DMS79 treated with DMSO at 0.1 percent for 48 hours (cell line): ENCODE measurements at regions not wholly inside any gene's neighbourhood (a gene's known extent, or its start where the extent isn't known, plus 50 kb on each side); places are given as distances from the start of the nearest gene placed in this dataset.

Experiments used
- DNase-seq: peaks from one replicate; lab custom pipeline; 2025; lab: John Stamatoyannopoulos, UW

DNA sequence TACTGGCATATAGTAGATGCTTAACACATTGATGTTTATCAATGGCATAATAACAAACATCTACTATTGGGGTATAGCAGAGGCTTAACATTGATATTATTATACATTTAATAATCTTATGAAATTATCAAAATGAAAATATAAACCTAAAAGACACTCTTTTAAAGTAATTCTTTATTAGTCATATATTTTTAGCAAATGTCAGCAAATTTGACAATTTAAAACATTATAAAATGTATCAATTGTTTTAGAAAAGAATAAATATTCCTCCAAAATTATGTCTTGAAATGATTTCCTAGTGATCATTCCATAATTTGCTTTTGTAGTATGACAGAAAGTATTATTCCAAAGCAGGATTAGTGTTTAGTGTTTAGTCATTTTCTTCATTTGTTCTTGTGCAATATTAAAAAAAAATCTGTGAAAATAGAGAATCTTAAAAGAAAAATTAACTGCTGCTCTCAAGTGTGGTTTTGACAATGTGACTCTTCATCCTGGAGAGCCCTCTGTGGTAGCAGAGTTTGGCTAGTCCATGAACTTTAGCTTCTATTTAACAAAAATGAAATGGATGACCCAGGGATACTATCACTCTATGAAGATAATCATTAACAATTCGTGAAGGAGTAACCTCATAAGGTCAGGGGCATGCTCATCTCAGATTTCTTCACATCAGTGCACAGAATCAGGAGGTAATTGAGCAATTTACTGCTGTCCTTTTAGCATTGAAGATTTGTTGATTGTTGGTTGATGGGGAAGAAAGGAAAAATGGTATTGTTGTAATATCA, 1018.5 kb downstream of the LRFN5 start:
- no peak for DNase-seq

DNA sequence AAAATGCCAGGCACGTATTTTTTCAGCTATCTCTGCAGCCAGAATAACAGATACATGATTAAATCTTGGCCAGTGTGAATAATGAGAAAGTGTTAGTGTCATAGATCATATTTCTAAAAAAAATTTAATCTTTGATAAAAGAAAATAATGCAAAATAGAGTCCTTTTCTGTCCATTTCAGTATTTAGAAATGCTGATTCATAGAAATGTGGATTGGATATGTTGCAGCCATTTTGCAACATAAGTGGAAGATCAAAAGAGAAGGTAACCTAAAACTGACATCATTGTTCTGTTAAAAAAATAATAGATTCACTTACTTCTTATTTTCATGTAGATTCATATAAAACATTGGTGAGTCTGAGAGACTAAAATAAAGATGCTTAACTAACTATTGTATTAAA, 1010.3 kb downstream of the LRFN5 start:
- DNase-seq, result no peak

GRCh38 chr14:42606839-42607238, 1000.2 kb downstream of the LRFN5 start:
- DNase-seq, result no peak

DNA sequence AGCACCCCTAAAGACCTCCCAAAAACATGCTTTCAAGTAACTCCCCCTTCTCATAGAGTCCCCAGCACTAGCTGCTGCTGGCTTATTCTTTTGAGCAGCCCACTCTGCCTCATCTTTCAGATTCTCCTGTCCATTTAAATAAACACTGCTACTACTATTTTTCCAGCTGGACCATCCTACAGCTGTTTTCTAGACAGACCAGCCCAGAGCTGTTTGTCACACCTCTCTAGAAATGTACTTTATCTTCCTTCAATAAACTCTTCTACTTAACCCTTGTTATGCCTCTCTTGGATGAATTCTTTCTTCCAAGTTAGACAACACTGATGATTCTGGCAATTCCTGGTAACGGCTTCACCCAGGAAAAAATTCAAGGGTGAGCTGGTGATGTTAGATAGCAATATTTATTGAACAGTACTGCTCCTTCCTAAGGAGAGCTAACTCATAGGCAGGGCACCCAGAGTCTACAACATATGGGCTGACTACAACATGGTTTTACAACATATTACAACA, 995.7 kb downstream of the LRFN5 start:
- DNase-seq, result no peak

DNA sequence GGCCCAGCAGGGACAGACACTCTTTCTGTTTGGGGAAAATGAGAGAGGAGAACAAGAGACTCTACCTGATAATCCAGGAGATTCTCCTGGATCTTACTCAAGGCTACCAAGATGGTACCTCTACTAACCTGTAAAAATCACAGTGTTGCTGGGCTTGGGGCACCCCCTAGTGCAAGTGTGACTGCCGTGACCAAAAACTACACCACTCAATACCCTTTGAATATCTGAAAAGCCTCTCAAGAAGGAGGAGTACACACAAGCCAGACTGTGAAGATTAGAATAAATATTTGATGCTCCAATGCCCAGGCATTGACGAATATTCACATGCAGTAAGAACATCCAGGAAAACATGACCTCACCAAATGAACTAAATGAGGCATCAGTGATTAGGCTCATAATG, 965.4 kb downstream of the LRFN5 start:
- DNase-seq, result no peak

DNA sequence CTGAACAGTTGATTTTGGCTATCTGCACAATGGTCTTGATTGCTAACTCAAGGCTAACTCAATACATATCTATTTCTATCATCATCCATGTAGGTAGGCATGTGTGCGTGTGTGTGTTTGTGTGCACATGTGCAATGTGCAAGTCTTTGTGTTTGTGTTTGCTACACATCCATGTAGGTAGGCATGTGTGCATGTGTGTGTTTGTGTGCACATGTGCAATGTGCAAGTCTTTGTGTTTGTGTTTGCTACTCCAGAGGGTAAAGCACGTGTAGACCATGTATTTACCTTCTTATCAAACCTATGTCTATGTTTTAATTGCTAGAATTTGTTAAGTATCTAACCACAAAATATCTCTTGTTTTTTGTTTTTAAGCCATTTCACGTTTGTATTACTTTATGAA, 962.6 kb downstream of the LRFN5 start:
- no peak for DNase-seq

DNA sequence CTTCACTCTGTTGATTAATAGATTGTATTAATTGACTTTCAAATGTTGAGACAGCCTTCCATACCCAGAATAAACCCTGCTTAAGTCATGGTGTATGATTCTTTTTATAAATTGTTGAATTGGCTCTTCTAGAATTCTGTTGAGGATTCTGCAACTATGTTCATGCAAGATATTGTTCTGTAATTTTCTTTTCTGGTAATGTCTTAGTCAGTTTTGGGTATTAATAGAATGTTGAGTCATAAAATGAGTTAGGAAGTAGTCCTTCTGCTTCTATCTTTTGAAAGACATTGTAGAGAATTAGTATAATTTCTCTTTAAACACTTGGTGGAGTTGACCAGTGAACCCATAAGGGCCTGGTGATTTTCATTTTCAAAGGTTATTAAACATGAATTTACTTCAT, 958.9 kb downstream of the LRFN5 start:
- no peak for DNase-seq

DNA sequence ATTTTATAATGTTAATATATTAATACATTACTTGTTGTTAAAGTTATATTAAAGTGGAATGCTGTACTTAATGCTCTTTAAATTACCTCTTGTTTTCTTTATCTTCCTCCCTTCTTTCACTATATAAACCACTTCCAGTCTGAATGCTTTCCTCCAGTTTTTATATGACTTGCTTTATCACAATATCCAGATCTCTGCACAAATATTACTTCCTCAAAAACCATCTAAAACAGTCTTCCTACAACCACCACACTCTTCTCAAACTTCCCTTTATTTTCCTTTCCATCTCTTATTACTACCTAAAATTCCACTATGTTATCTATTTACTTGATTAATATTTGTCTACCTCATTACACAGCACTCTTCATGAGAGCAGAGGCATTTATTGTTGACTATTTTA, 956.6 kb downstream of the LRFN5 start:
- DNase-seq, result no peak

GRCh38 chr14:42556551-42556950, 949.9 kb downstream of the LRFN5 start:
- DNase-seq, result no peak

GRCh38 chr14:42555365-42555764, 948.7 kb downstream of the LRFN5 start:
- DNase-seq, result no peak

- DNase-seq, result no peak
These were observed 947.4 kb downstream of the LRFN5 start for GRCh38 chr14:42554091-42554490.

DNA sequence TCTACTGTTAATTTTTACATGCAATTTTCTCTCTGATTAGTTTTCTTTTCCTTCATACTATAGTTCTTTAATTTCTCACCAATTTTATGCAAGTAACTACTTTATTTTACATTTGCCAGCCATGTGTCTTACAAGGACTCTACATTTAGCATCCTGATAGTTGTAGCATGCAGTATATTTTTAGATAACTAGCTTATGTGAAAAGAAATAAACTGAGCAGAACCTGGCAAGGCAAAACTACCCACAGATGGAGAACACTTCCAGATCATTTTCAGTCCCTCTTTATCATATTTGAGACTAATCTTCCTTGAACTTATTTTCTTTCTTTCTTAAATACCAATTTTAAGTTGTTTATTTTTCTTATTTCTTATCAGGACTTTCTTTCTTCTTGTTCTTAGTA, 943.6 kb downstream of the LRFN5 start:
- DNase-seq, result no peak

DNA sequence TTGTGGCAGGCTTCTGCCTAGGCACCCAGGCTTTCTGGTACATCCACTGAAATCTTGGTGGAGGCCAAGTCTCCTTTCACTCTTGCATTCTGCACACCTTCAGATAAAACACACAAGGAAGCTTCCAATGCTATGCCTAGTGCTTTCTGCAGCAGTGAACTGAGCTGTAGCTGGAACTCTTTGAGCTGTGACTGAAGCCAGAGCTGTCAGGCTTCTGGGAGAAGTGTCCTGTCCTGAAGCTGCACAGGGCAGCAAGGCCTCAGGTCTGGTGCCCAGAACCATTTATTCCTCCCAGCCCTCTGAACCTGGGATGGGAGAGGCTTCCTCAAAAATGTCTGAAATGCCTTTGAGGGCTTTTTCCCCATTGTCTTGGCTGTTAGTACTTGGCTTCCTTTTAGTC, 941.7 kb downstream of the LRFN5 start:
- DNase-seq, result no peak

GRCh38 chr14:42545636-42546035, 939.0 kb downstream of the LRFN5 start:
- no peak for DNase-seq

DNA sequence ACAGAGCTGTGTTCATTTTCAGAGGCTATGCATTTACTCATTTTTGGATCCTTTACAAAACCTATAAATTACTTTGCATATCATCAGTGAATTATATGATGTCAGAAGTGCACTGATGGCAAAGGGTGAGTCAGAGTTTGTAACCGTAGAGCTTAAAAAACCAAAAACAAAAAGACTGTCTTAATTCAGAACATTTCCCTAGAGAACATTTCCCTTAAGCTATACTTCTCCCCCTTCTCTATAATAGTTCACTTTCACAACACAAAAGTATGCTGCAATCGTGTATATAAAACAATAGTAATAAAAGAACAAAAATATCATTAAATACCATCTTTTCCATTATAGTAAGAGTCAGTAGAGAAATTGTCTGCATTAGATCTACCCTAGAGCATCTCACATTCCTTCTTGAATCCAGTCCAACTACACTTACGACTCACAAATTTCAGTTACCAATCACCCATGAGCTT, 934.9 kb downstream of the LRFN5 start:
- no peak for DNase-seq

DNA sequence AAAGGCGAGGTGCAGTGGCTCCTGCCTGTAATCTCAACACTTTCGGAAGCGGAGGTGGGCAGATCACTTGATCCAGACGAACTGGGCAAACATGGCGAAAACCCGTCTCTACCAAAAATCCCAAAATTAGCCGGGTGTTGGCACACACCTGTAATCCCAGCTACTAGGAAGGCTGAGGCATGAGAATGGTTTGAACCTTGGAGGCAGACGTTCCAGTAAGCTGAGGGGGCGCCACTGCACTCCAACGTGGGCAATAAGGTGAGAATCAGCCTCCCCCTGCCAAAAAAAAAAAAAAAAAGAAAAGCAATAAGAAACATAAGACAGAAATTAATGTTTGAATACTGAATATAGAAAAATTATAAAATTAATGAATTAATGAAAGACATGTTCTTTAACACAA, 928.7 kb downstream of the LRFN5 start:
- DNase-seq, result no peak

- no peak for DNase-seq
These were observed 926.8 kb downstream of the LRFN5 start for GRCh38 chr14:42533476-42533875.

DNA sequence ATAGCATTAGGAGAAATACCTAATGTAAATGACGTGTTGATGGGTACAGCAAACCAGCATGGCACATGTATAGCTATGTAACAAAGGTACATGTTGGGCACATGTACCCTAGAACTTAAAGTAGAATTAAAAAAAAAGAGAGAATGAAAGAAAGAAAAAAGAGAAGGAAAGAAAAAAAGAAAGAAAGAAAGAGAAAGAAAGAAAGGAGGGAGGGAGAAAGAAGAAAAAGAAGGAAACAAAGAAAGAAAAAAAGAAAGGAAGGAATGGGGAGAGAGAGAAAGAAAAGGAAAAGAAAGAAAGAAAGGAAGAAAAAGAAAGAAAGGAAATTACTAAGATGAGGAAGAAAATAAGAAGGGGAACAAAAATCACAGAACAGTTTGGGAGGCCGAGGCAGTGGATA, 925.5 kb downstream of the LRFN5 start:
- DNase-seq, result no peak

DNA sequence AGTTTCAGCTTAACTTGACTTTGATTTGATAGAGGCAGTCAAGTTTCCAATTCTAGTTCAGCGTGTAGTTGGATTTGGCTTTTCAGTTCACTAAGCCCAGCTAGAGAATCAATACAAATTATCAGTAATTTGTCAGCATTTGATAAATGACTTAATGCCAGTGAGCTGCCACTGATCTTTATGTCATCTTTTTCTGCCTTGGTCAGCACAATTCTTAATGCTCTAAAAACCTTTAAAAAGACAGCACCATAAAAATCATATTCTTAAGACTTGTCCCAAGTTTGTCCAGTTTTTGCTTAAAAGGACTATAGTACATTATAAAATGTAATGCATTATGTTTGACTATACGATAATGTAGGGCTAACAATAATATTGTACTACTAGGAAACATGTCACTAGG, 920.5 kb downstream of the LRFN5 start:
- no peak for DNase-seq

GRCh38 chr14:42523666-42524065, 917.0 kb downstream of the LRFN5 start:
- DNase-seq, result no peak

DNA sequence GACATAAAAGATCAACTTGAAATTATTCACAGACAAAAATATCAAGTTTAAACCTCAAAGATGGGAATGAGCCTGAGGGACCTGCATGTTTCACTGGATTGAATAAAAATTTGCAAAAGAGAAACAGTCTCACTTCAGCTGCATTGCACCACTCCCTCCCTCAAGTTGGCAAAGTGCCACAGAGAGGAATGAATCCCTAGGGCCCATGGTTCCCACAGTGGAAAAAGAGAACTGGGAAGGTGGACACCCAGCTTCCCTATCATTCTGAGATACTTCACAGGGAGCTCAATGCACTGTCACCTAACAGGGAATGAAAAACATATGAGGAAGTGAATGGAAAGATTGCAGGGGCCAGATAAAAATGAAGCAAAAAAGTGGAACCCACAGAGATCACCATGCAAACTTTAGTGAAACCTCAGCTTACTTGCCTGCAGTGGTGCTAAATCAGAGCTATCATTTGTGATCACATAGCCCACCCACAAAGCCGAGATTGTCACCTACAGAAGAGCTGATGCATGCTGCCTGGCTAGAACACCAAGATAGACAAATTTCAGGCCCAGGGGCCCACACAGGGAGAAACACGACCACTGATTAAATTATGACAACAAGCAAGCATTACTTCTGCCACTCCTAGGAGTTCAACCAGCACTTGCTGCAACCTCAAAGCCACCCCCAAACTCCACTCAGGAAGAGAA, 911.3 kb downstream of the LRFN5 start:
- DNase-seq, result no peak

- no peak for DNase-seq
These were observed 907.2 kb downstream of the LRFN5 start for GRCh38 chr14:42513837-42514236.

GRCh38 chr14:42510071-42510470, 903.4 kb downstream of the LRFN5 start:
- DNase-seq, result no peak
